ENCODE measurements at regions not wholly inside any gene's neighbourhood (a gene's known extent, or its start where the extent isn't known, plus 50 kb on each side); places are given as distances from the start of the nearest gene placed in this dataset.

GRCh38 chr2:58727981-58728656, 487.0 kb upstream of the FANCL start:
- H3K4me3 Mint-ChIP-seq = no peak overlapping the region
- no peak overlapping the region for H3K4me3 ChIP-seq (ENCODE audit: low read length)
- H3K9ac ChIP-seq (ENCODE audit: extremely low read depth, low read length, poor library complexity, severe bottlenecking) = no peak overlapping the region
- H3K27ac Mint-ChIP-seq = no peak overlapping the region
- H3K4me1 ChIP-seq (ENCODE audit: control insufficient read depth, insufficient read depth, low read length) = no peaks in the 10 kb centered on the region
- no peak overlapping the region for H3K27ac ChIP-seq (ENCODE audit: low read depth, low read length)
- H3K4me1 Mint-ChIP-seq = peaks cover 9% of the 10 kb centered on the region
- no peak for DNase-seq
- 100% methylated on average over 2 of the region's 2 CpGs; no CpG with 5 or more reads in 1 of the 2 experiments for WGBS, 2 experiments (ENCODE audit: insufficient coverage in 1 of 2, insufficient read length in 1 of 2)
- TF ChIP-seq, protein P1, sequence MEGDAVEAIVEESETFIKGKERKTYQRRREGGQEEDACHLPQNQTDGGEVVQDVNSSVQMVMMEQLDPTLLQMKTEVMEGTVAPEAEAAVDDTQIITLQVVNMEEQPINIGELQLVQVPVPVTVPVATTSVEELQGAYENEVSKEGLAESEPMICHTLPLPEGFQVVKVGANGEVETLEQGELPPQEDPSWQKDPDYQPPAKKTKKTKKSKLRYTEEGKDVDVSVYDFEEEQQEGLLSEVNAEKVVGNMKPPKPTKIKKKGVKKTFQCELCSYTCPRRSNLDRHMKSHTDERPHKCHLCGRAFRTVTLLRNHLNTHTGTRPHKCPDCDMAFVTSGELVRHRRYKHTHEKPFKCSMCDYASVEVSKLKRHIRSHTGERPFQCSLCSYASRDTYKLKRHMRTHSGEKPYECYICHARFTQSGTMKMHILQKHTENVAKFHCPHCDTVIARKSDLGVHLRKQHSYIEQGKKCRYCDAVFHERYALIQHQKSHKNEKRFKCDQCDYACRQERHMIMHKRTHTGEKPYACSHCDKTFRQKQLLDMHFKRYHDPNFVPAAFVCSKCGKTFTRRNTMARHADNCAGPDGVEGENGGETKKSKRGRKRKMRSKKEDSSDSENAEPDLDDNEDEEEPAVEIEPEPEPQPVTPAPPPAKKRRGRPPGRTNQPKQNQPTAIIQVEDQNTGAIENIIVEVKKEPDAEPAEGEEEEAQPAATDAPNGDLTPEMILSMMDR (conservative IDR thresholded peaks at IDR 0.05) = peak; percentile 28
- no peaks in the 10 kb centered on the region for H3K9me3 ChIP-seq (ENCODE audit: control insufficient read depth, low read length)
- no peaks in the 10 kb centered on the region for H3K27me3 Mint-ChIP-seq (ENCODE audit: insufficient read depth)
- no peaks in the 10 kb centered on the region for H3K27me3 ChIP-seq (ENCODE audit: control insufficient read depth, insufficient read depth, low read length, poor library complexity, severe bottlenecking)
- no peaks in the 10 kb centered on the region for H3K36me3 ChIP-seq (ENCODE audit: control insufficient read depth, insufficient read depth, low read length)
- H3K9me3 Mint-ChIP-seq = no peaks in the 10 kb centered on the region
- H3K36me3 Mint-ChIP-seq (ENCODE audit: low read depth) = no peaks in the 10 kb centered on the region

GRCh38 chr2:58721912-58722591, 480.9 kb upstream of the FANCL start:
- no peak overlapping the region for H3K9ac ChIP-seq (ENCODE audit: extremely low read depth, low read length, poor library complexity, severe bottlenecking)
- Mint-ChIP-seq H3K4me1 (peaks cover 5% of the 10 kb centered on the region), H3K4me3 (no peak overlapping the region), H3K27ac (no peak overlapping the region), H3K36me3 (ENCODE audit: low read depth) (no peaks in the 10 kb centered on the region), H3K9me3 (no peaks in the 10 kb centered on the region), H3K27me3 (ENCODE audit: insufficient read depth) (no peaks in the 10 kb centered on the region)
- no peaks in the 10 kb centered on the region for H3K4me1 ChIP-seq (ENCODE audit: control insufficient read depth, insufficient read depth, low read length)
- H3K9me3 ChIP-seq (ENCODE audit: control insufficient read depth, low read length) = no peaks in the 10 kb centered on the region
- 98% methylated on average over 4 of the region's 4 CpGs; no CpG with 5 or more reads in 1 of the 2 experiments for WGBS, 2 experiments (ENCODE audit: insufficient coverage in 1 of 2, insufficient read length in 1 of 2)
- H3K27ac ChIP-seq (ENCODE audit: low read depth, low read length) = no peak overlapping the region
- DNase-seq = no peak
- no peak overlapping the region for H3K4me3 ChIP-seq (ENCODE audit: low read length)
- TF ChIP-seq, protein P1 (conservative IDR thresholded peaks at IDR 0.05) = no peak
- no peaks in the 10 kb centered on the region for H3K36me3 ChIP-seq (ENCODE audit: control insufficient read depth, insufficient read depth, low read length)
- no peaks in the 10 kb centered on the region for H3K27me3 ChIP-seq (ENCODE audit: control insufficient read depth, insufficient read depth, low read length, poor library complexity, severe bottlenecking)

DNA sequence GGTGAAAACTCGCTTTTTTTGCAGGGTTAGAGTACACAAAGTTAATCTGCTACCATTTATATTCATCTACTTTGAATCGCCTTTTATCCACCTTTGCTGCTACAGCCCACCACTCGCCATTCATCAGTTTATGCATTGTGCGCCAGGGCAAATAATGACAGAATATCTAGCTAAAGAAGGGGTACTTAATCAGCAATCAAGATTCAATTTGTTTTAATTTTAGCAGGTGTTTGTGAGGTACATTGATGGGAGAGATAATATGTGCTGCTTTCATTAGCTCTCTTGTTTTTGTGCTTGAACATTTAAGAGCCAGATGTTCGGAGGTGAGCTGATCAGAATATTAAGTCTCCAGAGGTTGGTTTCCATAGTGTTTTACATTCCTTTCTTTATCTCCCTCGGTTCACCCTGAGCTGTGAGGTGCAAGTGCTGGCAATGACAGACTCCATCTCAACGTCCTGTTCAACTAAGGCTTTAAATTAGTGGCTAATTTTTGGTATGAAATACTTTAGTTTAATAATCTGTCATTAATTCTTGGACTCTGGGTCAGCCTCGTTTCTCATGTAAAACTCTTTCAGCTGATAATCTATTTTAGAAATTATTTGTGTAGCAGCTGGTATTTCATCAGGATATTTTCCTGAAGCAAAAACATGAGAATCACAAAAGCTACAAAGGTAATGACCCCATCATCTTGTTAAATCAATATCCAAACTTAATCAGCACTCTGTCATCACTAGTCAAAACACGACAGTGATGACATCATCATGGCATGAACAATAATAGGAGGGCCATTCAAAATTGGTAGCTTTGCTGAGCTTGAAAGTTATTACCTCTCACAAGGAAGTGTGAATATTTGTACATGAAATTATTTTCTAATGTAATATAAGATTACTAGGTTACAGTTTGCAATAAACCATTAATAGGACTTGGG, 479.9 kb upstream of the FANCL start:
- H3K27ac ChIP-seq (ENCODE audit: low read depth, low read length) = no peak overlapping the region
- TF ChIP-seq, protein P1 (conservative IDR thresholded peaks at IDR 0.05) = no peak
- no peak overlapping the region for H3K9ac ChIP-seq (ENCODE audit: extremely low read depth, low read length, poor library complexity, severe bottlenecking)
- no peak overlapping the region for H3K27ac Mint-ChIP-seq
- H3K36me3 ChIP-seq (ENCODE audit: control insufficient read depth, insufficient read depth, low read length) = no peaks in the 10 kb centered on the region
- H3K4me1 ChIP-seq (ENCODE audit: control insufficient read depth, insufficient read depth, low read length) = no peaks in the 10 kb centered on the region
- H3K27me3 ChIP-seq (ENCODE audit: control insufficient read depth, insufficient read depth, low read length, poor library complexity, severe bottlenecking) = no peaks in the 10 kb centered on the region
- H3K9me3 ChIP-seq (ENCODE audit: control insufficient read depth, low read length) = no peaks in the 10 kb centered on the region
- H3K36me3 Mint-ChIP-seq (ENCODE audit: low read depth) = no peaks in the 10 kb centered on the region
- H3K27me3 Mint-ChIP-seq (ENCODE audit: insufficient read depth) = no peaks in the 10 kb centered on the region
- DNase-seq = no peak
- 74 to 87% methylated on average over 6 to 9 of the region's 9 CpGs for WGBS, 2 experiments (ENCODE audit: insufficient coverage in 1 of 2, insufficient read length in 1 of 2)
- H3K4me3 Mint-ChIP-seq = no peak overlapping the region
- no peak overlapping the region for H3K4me3 ChIP-seq (ENCODE audit: low read length)
- peaks cover 5% of the 10 kb centered on the region for H3K4me1 Mint-ChIP-seq
- H3K9me3 Mint-ChIP-seq = no peaks in the 10 kb centered on the region

Measured in endodermal cell (in vitro differentiated cells).